ENCODE measurements at regions not wholly inside any gene's neighbourhood (a gene's known extent, or its start where the extent isn't known, plus 50 kb on each side); places are given as distances from the start of the nearest gene placed in this dataset.

DNA sequence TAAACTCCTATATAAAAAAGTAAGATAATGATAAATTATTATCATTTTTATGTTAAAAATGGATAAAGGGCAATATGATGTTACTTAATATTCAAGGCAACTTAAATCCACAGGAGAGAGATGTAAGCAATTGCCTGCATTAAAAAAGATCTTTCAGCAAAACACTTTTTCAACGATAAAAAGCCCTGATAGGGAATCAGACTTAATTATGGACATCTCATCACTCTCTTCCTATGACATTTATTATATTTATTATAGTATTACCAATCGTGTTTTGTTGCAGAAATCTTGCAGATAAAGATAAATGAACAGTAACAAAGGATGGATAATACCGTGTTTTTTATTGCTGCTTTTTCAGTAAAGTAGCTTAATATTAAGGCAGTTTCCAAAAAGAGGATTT, 178.5 kb downstream of the SH2D1A start:
- DNase-seq = no peak

DNA sequence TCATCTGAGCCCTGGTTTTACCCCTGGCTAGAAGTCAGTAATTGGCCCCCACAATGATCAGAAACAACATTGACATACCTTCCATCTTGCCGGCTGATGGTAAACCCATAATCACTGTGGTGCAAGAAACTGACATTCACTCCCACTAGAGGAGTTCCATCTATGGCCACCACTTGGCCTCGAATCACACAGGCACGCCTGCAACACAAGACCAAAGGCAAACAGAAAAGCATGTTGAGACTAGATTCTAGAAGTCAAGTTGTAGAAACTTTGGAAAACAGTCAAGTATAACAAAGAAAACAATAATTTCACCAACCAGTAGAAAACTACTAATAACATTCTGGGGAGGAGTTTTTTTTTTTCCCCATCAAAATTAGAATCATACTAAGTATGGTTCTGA, 183.4 kb downstream of the SH2D1A start:
- DNase-seq = no peak

DNA sequence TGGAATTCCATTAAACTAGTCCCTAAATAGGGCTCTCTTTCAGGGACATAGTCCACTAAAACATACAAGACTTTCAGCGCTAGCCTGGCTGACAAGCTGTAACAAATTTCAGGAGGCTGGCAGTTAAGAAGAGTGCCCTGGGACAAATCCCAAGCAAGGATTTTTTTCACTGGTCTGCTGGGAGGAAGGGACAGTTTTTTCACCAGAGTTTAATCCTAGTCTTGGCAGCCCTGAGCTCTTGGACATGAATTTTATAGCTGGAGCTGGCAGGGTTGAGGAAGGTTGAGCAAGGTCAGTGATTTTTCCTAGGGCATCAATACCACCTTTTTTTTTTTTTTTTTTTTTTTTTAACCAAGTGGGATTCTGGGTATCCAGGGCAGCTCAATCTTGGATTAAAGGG, 184.4 kb downstream of the SH2D1A start:
- no peak for DNase-seq

DNA sequence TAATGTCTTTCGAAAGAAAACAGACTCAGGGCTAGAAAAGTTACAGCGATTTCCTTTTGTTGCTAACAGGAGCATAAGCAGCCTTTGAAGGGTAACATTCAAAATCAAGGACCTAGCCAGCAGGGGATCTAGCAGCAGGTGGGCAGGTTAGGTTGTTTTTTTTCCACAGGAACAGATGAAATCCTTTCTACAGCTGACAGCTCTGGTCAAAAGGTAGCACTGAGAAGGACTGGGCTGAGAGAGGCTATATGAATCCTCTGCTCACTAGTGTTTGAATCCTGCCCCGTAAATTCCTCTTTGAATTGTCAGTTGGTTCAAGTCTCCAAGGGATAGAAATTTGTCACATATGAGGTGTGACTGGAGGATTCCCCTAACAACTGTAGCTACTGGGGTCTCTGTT, 188.2 kb downstream of the SH2D1A start:
- no peak for DNase-seq

DNA sequence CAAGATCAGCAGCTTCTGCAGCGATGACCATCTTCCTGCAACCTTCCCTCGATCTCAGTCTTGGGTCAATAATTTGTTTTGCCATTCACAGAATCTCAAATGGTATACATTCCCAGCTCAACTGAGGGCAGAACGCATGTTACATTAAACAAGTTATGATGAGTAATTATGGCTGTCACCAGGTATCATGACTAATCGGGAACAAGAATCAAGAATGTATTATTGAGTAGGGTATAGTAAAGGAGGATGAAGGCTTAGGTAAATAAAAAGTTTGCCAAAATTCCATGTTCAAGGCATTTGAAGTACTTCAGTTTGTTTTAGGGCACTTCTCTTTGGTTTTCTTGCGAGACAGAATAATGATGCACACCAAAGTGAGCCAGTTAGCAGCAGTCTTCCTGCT, 194.1 kb downstream of the SH2D1A start:
- DNase-seq = no peak

DNA sequence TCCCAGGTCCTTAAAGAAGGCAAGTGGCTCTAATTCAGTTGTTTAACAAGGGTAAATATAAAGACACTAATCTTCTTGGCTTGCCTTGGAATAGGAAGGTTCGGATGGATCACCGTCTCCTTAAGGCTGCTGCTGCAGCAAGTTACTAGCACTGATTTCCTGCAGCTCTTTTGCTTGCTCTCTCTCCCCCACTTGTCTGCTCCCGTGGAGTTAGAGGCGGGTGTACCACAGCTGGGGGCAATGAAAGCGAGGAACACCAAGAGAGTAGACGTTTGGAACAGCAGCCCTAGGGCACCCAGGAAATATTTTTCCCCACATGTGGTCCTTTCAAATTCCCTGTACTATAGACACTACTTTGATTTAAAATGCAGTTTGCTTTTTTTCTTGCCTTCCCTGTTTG, 202.2 kb downstream of the SH2D1A start:
- no peak for DNase-seq

DNA sequence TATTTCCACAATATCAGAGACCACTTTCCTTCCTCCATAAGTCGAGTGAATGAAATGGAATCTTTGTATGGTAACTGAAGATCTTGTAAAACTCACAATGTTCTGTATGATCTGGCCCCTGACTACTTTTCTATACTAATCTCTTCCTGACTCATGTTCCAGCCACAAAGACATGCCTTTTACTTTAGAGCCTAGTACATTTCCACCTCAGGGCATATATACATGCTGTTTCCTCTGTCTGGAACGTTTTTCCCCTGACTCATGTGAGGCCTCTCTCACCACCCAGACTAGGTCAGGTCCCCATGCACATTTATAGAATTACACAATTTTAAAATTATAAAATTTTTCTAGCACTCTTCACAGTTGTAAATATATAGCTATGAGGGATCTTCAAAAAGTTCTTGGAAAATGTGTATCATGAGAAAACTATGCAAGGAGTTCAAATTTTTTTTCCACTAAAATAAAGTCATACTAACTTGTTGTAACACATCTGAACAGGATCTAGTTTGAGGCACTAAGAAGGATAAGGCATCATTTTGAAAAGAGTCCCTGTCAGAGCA, 208.8 kb downstream of the SH2D1A start:
- no peak for DNase-seq

DNA sequence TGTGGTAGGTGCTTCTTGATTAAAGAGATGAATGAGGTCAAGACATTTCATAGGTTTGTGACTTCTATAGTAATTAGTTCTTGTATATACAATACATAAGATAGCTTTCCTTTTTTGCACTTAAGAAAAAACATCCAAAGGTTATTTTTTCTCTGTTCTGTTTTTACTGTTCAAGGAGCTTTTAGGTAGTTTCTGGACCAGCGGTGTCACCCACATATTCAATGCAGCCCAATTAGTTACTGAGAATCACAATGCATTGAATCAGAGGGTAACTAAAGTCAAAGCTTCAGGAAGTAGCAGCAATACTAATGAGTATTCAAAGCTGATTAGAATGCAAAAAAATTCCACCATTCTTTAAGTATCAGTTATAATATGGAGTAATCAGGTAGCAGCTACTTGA, 211.6 kb downstream of the SH2D1A start:
- no peak for DNase-seq

DNA sequence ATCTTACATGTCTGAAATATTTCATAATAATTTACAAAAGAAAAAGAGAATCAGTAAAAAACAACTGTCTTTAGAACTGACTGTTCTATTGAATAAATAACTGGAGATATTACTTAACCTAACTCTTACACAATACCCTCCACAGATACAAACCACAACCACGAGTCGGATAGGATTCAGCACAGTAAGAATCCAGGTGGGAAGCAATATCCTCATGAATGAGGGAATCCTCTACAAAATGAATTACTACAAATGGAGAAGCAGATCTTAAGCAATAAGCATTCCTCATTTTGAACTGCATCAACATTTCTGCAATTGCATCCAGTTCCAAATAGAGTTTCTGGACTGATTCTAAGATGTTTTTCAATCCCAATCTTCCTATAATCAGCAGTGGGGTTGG, 227.1 kb downstream of the SH2D1A start:
- no peak for DNase-seq

DNA sequence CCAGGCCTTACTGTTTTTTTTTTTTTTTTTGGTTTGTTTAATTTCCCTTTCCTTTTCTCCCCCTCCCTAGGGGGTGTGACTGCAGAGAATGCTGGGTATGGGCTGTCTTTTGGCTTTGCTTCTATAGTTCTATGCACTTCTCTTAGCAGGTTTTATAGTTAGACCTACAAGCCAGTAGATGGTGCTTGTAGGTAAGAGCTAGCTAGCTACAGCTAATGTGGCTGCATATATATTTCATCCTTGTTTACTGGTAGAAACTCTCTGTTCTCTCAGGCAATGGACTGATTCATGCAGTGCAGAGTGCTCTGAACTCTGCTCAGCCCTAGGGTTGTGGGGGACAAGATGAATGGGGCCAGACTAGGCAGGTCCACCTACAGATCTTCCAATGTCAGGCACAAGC, 246.4 kb downstream of the SH2D1A start:
- no peak for DNase-seq

DNA sequence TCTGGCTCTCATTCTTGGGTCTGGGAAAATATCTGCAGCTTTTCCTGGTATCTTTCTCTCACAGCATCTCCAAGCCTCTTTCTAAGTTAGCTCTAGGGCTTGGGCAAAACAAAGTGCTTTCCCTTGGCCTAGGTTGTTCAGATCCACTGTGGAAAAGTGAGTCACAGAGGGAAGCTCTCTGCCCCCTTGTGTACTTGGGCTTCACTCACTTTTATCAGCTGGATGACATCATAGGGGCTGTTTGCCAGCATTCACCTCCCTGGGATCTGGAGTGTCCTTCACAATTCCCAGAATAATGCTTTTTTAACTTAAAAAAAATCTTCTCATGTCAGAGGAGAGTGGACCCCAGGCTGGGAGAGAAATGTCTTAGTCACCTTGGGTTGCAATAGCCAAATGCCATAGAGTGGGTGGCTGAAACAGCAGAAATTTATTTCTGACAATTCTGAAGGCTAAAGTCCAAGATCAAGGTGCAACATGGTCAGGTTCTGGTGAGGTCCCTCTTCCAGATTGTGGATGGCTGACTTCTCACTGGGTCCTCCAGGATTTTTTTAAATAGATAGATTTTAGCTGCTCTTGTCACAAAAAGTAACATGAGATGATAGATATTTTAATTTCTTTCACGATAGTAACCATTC, 247.8 kb downstream of the SH2D1A start:
- DNase-seq = no peak

DNA sequence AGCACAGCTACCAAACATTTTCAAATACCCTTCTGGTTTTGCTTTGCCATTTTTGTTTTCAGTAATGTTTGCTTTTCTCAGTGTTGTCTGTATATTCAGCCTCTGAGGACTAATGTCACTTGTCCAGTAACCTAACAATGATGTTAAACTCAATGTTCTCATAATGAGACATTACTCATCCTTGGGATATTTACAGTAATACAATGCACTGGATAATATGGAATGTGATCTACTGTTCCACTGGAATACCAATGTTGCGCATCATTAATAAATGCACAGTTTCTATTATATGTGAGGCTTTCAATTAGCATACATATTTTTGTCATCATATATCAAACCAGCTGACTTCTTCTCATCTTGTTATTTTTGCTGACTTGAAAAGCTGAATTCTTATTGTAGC, 259.1 kb downstream of the SH2D1A start:
- no peak for DNase-seq

DNA sequence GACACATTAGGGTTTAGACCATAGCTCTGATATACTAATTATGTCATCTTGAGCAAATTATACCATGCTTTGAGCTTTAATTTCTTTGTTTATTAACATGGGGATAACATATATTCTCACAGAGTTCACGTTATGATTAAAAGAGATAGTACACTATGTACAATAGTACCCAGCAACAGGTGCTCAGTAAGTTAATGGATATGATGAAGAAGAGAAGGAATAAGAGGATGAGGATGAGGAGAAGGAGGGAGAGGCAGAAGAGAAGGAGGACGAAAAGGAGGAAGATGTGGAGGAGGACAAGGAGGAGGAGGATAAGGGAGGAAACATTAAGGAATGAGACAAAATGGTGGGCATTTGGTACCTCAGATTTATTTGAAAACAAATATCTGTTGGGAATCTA, 260.4 kb downstream of the SH2D1A start:
- no peak for DNase-seq

DNA sequence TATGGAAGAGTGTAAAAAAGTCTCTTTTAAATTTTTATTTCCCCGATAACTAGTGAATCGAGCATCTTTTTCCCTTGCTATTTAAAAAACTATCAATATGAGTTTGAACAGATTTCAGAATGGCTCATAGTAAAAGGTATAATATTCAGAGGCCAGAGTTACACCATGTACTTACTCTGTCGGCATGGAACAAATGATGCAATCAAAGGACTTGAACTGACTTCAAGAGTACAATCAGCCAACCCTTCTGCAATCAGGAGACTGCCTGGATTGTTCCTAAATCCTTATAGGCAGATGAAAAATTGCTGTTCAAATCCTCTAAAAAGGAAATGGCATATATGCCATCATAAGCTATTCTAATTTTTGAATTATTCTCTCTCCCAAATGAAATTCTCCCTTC, 273.3 kb downstream of the SH2D1A start:
- no peak for DNase-seq

DNA sequence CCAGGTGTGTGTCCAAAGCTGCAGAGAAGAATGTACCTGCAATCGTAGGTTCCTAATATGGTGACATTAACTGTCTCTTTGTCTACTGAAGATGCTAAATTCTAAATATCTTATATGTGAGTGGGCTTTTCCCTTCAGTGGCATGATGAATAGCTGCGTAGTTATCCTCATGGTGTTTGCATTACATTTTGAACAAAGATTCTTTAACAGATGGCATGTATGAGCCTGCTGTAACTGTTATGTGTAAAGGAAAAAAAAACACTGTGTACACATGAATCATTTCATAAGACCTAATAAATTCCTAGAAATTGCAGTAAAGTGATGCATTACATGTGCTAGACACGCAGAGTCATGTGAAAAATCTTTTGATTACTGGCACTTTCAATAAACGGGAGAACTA, 288.0 kb downstream of the SH2D1A start:
- DNase-seq = no peak

DNA sequence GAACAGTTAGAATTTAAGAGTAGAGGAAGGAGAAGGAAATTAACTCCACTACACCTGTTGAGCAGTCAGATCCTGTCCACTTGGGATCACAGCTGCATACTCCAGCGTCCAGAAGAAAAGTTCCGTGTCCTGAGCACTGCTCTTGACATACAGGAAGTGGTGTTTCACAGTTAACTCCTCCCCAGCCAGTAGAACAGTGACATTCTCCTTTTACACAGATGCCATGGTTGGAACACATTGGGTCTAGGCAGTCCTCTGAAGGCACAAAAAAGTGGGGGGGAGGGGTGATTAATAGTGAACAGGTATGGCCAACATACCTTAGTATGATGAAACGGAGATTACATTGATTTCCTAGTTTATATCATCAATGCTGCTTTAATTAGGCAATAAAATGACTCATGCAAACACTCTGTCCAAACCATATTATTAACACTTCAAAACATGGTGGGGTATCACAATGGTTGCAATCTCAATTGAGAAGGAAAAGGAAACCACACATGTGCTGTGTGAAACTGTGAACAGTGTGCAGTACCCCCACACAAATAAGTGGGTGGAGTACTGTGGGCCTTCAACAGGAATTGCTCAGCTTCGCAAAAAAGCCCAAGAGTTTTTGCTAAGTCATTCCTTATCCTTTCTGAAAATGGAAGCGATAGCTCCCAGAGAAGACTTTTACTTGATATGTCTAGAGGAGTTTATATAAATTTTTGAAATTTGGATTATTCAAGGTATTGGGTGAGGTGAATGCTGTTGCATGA, 295.6 kb downstream of the SH2D1A start:
- no peak for DNase-seq

DNA sequence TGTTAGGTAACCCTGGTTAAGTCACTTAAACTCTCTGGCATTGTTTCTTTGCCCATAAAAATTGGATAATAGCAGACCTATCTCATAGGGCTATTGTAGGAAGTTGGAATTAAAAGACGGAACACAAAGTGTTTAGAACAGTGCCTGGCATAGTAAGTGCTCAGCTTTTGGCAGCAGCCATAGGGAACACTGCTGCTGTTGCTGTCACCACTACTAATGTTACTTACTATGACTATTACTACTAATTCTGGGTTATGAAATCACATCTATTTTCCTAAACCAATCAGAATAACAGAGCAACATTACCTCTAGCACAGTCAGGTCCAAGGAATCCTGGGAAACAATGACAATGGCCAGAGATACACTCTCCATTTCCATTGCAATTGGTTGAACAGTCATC, 300.0 kb downstream of the SH2D1A start:
- no peak for DNase-seq

DNA sequence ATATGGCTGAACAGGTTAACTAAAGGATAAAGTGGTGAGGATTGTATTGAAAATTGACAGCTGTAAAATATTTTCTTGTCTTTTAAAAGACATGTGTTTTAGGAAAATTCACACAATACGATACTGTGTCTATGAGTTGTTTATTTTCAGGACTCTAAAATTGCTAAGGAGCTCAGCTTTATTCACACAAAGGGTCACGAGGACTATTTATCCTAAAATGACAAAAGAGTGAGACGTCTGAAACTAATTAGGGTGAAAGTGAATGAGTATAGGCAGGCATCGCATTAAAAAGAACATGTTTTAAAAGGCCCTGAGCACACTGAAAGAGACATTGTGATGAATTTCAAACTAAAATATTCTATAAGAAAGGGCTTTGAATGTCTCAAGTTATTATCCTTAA, 304.7 kb downstream of the SH2D1A start:
- no peak for DNase-seq

DNA sequence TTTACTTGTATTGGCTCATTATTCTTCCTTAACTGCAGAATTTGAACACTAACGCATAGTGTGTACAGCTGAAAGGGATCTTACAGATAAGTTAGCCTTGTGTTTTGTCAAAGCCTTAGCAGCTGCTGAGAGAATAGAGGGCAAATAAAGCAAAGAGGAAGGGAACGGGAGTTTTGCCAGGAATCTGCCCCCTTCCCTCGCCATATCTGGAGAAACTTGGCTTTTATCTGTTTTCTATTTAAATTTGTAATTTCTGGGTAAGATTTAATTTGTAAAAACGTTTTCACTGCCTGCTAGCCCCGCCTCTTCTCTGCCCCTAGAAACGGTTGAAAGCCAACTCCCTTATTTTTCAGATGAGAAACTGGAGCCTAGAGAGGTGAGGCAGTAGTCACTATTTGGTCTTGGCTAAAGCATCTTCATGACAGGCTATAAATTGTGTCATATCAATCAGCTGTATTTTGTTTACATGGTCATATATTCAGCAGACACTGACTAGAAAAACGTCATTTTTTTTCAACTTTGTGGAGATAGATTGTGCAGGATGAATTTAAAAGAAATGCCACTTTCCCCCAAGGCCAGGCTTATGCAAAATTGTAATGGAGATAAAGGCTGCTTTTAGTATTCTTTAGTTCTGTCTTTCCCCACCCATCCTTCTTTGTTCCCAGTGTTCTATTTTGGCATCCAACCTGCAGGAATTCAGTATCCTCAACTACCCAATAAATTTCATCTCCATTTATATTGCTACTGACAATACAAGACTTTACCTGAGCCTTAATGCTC, 319.4 kb downstream of the SH2D1A start:
- no peak for DNase-seq

DNA sequence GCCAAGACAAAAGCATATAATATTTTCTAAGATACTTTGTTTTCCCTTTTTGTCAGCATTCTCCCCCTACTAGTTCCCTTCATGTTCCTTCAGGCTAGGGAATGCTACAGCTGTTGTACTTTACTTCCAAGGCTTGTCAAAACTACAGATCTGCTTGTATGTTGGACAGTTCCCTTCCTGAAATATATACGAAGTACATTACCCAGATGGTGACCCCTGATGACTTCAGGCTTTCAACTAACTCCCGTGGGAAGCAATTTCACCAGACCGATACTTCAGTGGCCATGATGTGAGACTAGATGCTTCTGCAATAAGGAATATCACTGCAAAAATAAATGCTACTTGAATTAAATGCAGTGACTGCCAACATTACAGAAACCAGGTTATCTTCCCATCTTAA, 332.8 kb downstream of the SH2D1A start:
- no peak for DNase-seq

DNA sequence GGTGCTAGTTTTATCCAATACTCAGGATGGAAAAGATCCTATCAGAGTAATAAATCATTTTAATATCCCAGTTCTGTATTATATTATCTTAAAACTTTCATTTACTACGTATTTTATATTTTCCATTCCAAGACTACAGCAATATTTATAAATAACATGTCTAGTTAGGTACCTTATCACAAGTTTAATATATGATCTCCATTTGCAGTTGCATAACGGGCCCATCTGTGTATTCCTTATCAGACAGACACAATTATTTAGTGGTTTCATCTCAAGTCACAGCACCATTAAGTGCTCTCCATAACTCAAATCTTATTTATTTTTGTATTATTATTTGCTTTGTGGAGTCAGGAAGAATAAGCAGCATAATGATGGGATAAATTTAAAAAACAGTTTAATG, 333.9 kb downstream of the SH2D1A start:
- no peak for DNase-seq

DNA sequence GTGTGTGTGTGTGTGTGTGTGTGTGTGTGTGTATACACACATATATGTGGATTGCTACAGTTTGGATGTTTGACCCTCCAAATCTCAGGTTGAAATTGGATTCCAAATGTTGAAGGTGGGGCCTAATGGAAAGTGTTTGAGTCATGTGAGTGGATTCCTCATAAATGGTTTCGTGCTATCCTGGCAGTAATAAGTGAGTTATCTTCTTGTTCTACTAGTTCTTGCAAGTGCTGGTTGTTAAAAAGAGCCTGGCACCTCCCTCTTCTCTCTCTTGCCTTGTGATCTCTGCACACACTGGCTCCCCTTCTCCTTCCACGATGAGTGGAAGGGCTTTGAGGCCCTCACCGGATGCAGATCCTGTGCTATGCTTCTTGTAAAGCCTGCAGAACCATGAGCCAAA, 344.1 kb downstream of the SH2D1A start:
- no peak for DNase-seq

DNA sequence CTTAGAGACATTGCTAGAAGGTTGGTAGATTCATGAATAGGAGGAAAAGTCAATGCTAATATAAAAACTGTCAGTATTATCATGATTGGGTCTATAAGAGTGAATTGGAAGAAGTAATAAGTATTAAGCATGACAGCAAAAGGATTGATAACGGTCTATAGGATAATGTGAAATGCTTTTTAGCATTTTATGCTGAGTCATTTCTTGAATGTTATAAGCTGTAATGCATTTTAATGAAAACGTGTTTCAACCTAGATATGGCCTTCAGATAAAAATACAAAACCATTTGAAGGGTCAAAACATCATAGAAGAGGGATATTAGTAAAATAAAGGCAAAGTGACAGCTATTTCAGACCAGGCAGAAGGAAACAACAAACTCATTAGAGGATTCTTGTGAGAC, 353.5 kb downstream of the SH2D1A start:
- no peak for DNase-seq

All from renal pelvis (tissue), 1 donor.